SK-MEL-5 (cell line): ENCODE measurements at regions not wholly inside any gene's neighbourhood (a gene's known extent, or its start where the extent isn't known, plus 50 kb on each side); places are given as distances from the start of the nearest gene placed in this dataset.
"Not testable (repeated sequence)": the region's sequence is repeated elsewhere in the genome, so short reads cannot be mapped to it uniquely, and the experiment has no call there.

Experiments used
- DNase-seq: peaks from one replicate; pipeline ENCODE4 v3.0.0-alpha.2; 2016; ENCODE audit warnings: low read depth, low spot score
- in situ Hi-C: cut with HindIII; loops from 2 replicates; pipeline ENCODE4 v1.10.0; 2016; ENCODE audit warnings: low sequenced_read_pairs, high pct_unique_total_duplicates, low pct_unique_long_range_greater_than_20kb

DNA sequence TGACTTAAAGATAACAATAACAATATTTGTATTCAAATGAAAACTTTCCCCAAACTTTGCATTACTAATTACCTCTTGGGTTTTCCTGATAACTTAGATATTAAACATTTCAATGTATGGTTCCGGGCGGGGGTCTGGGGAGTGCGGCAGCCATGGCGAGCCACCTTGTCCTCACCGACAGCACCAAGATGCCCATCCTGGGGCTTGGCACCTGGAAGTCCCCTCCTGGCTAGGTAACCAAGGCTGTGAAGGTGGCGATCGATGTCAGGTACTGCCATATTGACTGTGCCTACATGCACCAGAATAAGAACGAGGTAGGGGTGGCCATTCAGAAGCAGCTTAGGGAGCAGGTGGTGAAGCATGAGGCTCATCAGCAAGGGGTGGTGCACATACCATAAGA, 478.7 kb downstream of the CNTN3 start:
- in situ Hi-C loops = no loop called here
- no peak for DNase-seq

DNA sequence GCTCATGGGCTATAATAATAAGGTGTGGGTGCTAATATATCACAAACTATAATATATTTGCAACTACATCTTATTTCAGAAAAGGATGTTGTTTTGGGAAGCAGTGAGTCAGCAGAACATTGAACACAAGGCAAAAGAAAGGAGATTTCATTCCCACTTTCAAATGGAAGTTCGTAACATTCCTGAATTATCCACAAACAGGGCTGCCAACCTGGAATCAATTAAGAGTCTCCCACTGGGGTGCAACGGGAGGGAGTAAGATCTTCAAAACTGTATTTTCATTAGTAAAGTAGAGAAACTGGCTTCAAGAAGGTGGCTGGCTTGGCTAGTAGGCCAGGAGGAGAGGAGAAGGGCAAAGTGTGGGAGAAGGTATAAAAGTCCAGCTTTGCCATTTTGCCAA, 479.6 kb downstream of the CNTN3 start:
- DNase-seq = no peak
- in situ Hi-C loops = no loop called here

DNA sequence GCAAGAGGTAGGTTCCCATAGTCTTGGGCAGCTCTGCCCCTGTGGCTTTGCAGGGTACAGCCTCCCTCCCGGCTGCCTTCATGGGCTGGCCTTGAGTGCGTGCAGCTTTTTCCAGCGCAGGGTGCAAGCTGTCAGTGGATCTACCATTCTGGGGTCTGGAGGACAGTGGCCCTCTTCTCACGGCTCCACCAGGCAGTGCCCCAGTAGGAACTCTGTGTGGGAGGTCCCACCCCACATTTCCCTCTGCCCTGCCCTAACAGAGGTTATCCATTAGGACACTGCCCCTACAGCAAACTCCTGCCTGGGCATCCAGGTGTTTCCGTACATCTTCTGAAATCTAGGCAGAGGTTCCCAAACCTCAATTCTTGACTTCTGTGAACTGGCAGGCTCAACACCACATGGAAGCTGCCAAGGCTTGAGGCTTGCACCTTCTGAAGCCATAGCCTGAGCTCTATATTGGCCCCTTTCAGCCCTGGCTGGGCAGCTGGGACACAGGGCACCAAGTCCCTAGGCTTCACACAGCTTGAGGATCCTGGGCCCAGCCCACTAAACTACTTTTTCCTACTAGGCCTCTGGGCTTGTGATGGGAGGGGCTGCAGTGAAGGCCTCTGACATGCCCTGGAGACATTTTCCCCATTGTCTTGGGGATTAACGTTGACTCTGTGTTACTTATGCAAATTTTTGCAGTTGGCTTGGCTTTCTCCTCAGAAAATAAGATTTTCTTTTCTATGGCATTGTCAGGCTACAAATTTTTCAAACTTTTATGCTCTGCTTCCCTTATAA, 482.7 kb downstream of the CNTN3 start:
- in situ Hi-C loops, DNase-seq: not testable (repeated sequence)

- in situ Hi-C loops = no loop called here
- DNase-seq = no peak
These were observed 484.8 kb downstream of the CNTN3 start for GRCh38 chr3:74129611-74130010.

DNA sequence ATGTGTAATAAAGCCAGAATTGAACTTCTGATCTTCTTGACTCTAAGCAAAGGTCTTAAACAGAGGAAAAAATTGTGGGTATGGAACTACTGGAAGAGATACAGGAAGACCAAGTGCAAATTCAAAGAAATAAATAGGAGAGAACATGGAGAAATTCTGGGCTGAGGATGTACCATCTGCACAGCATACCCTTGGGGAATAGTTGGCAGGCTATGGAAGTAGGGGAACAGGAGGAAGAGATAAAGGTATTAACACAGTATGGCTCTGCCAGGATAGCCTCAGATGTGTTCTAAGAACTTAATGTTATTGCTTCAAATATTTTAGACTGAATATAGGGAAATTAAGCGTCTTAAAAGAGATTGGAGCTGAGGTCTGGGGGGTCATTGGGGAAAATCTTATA, 485.4 kb downstream of the CNTN3 start:
- DNase-seq = no peak
- in situ Hi-C loops = no loop called here

GRCh38 chr3:74127256-74127655, 487.2 kb downstream of the CNTN3 start:
- in situ Hi-C loops = no loop called here
- no peak for DNase-seq

- no peak for DNase-seq
- in situ Hi-C loops = no loop called here
These were observed 489.7 kb downstream of the CNTN3 start for GRCh38 chr3:74124782-74125181.

DNA sequence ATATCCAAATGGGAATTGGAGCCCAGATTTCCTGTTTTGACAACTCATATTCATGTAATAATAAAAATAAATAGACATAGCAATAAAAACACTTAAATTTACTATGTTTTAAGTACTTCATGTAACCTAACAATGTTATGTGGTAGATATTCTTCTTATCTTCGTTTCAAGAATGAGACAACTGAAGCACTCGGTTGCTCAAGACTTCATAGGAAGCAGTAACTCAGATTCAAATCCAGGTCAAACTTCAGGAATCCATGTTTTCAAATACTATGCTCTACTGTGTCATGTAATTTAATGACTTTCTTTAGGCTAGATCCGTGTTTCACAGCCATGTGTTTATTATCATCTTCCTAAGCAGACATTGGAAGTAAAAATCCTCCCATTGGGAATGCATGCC, 492.2 kb downstream of the CNTN3 start:
- no peak for DNase-seq
- in situ Hi-C loops = no loop called here

DNA sequence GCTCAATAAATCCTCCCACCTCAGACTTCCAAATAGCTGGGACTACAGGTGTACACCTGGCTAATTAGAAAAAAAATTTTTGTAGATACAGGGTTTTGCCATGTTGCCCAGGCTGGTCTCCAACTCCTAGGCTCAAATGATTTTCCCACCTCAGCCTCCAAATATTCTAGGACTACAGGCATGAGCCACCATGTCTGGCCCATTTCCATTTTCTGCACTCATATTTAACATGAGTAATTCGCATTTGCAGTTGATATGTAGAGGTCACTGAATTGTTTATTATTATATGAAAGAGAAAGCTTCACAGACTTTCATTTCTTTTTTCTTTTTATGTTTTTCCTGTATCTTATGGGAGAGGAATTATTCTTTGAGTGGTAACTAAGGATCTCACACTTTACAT, 492.7 kb downstream of the CNTN3 start:
- in situ Hi-C loops = no loop called here
- no peak for DNase-seq

DNA sequence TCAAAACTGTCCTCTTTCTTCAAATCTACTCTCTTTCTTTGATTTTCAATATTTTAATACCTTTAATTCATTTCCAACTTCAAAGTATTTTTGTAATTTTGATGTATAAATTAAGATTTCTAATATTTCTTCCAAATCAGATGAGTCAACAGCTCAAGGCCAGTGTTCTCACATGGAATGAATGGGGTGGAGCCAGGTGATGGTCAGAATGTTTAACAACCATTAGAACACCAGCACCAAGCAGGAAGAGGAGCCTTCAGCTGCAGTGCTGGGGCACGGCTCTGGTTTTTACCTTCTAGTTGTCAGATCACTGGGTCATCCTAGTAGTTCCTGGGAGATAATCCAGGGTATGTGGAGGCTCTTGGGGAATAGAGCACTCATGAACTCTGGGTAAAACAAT, 494.5 kb upstream of the PDZRN3 start:
- in situ Hi-C loops = no loop called here
- DNase-seq = no peak

DNA sequence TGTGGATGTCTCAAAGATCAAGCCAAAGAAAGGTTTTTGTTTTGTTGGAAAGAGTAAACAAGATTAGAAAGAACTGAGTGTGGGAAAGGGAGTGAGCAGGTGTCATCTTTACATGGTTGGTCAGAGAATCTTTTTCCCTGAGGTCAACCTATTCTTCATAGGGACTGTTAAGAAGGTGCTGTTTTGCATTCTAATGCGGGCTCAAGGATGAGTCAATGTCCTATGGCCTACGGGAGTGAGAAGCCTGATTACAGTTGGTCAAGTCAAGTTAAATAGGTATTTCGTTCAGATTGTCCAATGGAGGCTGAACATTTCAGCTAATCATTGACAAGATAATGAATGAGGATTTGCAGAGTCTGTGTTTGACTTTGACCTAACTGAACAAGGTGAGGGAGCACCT, 491.2 kb upstream of the PDZRN3 start:
- in situ Hi-C loops = no loop called here
- no peak for DNase-seq

- in situ Hi-C loops = no loop called here
- no peak for DNase-seq
These were observed 482.7 kb upstream of the PDZRN3 start for GRCh38 chr3:74107451-74107850.

DNA sequence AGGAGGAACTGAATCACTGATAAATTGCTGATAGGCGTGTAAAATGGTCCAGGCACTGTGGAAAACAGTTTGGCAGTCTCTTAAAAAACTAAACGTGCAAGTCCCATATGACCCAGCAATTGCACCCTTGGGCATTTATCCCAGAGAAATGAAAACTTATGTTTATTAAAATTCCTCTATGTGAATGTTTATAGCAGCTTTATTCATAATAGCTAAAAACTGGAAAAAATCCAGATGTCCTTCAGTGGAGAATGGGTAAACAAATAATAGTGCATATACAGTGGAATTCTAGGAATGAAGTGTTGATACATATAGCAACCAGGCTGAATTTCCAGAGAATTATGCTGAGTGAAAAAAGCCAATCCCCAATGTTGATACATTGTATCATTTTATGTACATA, 482.2 kb upstream of the PDZRN3 start:
- in situ Hi-C loops = no loop called here
- no peak for DNase-seq

DNA sequence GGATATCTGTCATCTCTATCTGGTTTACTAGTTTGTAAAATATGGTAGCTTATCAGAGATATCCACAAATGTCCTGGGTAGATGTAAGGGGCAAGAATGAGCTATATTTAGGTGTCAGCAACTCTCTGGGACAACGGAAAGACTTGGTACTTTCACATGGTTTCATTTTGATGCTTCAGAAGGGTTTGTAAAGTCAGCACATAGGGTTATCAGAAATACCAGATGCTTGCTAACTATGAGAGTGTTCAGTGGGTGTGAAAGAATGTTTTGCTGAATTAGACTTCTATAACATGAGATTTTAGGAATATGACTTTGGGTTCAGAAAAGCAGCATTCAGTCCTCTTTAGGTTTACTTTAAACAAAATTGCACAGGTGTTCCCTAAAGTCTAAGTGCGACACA, 466.5 kb upstream of the PDZRN3 start:
- in situ Hi-C loops = no loop called here
- DNase-seq = no peak

GRCh38 chr3:74089814-74090213, 465.1 kb upstream of the PDZRN3 start:
- in situ Hi-C loops = no loop called here
- no peak for DNase-seq

DNA sequence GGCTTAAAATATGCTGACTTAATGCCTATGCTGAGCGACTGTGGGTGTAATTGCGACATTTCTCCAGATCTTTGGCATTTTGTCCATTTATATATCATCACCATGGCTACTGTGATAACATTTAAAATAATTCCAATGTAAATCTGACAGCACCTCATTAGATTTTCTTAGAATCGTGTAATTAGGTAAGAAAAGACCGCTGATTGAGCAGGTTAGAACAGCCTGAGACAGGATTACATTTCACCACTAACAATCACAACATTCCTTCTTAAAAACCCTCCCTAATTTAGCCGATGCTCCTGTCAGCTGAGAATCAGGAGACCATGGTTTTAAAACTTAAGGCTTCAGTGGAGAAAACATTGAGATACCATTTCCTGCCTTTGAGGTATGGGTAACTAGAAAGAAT, 455.3 kb upstream of the PDZRN3 start:
- no peak for DNase-seq
- in situ Hi-C loops = no loop called here

GRCh38 chr3:74075241-74075640, 450.5 kb upstream of the PDZRN3 start:
- DNase-seq = no peak
- in situ Hi-C loops = no loop called here

DNA sequence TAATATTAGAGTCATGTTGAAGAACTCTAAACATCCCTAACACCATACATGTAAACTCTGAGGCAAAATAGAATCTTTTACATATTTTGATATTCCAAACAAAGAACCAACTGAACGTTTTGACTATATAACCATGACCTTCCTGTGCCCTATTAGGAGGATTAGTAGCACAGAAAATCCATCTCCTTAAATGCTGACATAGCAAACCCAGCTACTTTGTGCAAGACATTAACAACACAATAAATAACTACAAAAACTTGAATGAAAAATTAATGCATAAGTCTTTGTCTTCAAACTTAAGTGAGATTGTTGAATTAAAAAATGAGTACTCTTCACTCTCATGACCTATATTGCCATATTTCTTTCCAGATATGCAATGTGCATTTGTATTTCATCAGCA, 450.0 kb upstream of the PDZRN3 start:
- in situ Hi-C loops = no loop called here
- DNase-seq = no peak

DNA sequence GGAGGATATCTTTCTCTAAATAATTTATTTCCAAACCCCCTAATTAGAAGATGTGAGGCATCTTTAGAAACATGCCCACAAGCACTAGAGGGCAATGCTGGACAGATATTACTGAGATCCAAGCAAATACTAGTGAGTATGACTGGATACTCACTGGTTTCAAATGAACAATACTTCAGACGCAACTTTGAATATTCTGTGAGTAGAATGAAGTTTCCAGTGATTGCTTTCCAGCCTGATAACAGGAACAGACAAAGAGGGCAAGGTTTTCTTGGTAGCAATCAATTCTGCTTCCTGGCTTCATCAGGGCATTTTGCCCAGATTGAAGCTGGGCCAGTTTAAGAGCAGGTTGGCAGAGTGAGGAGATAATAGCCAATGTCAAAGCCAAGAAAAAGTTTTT, 442.6 kb upstream of the PDZRN3 start:
- in situ Hi-C loops = no loop called here
- peak; percentile 30 for DNase-seq

GRCh38 chr3:74066456-74066855, 441.7 kb upstream of the PDZRN3 start:
- in situ Hi-C loops = no loop called here
- DNase-seq = no peak
